ENCODE measurements at regions not wholly inside any gene's neighbourhood (a gene's known extent, or its start where the extent isn't known, plus 50 kb on each side); places are given as distances from the start of the nearest gene placed in this dataset.

DNA sequence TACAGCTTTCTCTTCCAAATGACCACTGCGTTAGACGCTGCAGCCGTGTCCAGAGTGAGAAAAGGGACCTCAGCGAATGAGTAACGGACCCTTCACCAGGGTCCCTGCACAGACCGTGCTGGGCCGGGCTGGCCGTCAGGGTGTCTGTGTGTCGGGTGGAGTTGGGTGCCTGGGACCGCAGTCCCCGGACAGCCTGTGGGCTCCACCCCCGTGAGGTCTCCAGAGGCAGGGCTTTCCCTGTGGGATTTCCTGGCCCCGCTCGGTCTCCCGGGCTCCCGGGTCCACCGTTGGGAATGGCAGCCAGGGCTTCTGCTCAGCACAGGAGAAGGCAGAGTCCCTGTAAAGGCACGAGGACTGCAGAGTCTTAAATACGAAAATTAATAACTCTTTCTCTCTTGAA is 509.7 kb downstream of the TCERG1L start (continued):
- TF ChIP-seq SMC3 (IDR thresholded peaks at IDR 0.05) = no peak

DNA sequence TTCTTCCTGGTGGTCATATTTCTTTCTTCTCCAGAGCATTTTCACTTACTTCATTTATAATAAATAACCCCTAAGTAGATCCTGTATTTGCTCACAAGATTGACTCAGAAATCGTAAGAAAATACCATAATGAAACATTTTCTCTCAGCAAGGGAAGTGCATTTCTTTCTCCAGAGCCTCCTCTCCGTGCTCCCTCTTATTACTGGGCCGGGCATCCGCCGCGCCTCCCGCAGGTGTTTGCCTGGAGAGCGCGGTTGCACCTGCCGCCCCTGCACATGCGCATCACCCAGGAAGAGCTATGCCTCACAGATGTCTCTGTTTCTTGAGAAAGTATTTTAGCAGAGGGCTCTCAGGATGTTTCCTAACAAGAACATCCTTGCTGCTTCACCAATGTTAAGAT is 509.2 kb downstream of the TCERG1L start:
- no peak for ATAC-seq

DNA sequence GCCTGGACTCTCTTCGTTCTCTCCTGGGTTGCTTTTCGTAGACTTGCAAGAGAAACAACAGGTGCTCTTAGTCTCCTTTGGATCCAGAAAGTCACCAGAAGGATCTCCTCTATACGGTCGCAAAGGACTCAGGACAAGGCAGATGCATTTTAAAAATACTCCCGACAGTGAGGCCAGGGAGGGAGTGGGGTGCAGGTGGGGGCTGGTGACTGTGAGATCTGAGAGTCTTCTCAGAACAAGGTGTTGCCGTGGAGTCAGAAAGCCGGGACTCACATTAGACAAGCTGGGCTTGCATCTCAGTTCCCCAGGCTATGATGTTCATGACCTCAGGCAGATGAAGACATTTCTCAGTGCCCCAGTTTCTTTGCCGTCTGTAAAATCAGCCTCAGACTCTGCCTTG is 507.2 kb downstream of the TCERG1L start:
- TF ChIP-seq CHD2 (IDR thresholded peaks at IDR 0.05; ENCODE audit: low read length, partially characterized antibody) (no peak), KDM5A (IDR thresholded peaks at IDR 0.05) (no peak)
- TF ChIP-seq, protein P1, sequence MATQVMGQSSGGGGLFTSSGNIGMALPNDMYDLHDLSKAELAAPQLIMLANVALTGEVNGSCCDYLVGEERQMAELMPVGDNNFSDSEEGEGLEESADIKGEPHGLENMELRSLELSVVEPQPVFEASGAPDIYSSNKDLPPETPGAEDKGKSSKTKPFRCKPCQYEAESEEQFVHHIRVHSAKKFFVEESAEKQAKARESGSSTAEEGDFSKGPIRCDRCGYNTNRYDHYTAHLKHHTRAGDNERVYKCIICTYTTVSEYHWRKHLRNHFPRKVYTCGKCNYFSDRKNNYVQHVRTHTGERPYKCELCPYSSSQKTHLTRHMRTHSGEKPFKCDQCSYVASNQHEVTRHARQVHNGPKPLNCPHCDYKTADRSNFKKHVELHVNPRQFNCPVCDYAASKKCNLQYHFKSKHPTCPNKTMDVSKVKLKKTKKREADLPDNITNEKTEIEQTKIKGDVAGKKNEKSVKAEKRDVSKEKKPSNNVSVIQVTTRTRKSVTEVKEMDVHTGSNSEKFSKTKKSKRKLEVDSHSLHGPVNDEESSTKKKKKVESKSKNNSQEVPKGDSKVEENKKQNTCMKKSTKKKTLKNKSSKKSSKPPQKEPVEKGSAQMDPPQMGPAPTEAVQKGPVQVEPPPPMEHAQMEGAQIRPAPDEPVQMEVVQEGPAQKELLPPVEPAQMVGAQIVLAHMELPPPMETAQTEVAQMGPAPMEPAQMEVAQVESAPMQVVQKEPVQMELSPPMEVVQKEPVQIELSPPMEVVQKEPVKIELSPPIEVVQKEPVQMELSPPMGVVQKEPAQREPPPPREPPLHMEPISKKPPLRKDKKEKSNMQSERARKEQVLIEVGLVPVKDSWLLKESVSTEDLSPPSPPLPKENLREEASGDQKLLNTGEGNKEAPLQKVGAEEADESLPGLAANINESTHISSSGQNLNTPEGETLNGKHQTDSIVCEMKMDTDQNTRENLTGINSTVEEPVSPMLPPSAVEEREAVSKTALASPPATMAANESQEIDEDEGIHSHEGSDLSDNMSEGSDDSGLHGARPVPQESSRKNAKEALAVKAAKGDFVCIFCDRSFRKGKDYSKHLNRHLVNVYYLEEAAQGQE (IDR thresholded peaks at IDR 0.05) = no peak
- Histone ChIP-seq H3K4me1 (no peaks in the 10 kb centered on the region), H3K4me2 (no peak overlapping the region), H3K4me3 (no peak overlapping the region), H3K9me3 (no peaks in the 10 kb centered on the region), H3K27ac (no peak overlapping the region)
- FAIRE-seq (no peak), ATAC-seq (no peak), DNase-seq (ENCODE audit: low read depth in 1 of 2, low spot score in 1 of 2) (no peak)
- CTCF ChIA-PET = no interaction called here
- 37% methylated on average over 8 of the region's 8 CpGs for WGBS (ENCODE audit: missing lambda C conversion rate)
- POLR2A ChIA-PET = no interaction called here

More for the DNA sequence above, 509.2 kb downstream of the TCERG1L start:
- 61% methylated on average over 11 of the region's 11 CpGs for WGBS (ENCODE audit: missing lambda C conversion rate)
- ChIA-PET CTCF (no interaction called here), POLR2A (no interaction called here)
- Histone ChIP-seq H3K9me3 (no peaks in the 10 kb centered on the region), H3K27ac (no peak overlapping the region), H3K4me1 (no peaks in the 10 kb centered on the region), H3K4me2 (no peak overlapping the region), H3K4me3 (no peak overlapping the region)
- TF ChIP-seq NR3C1 (IDR thresholded peaks at IDR 0.05) (no peak), MAFK (IDR thresholded peaks at IDR 0.05; ENCODE audit: partially characterized antibody) (no peak), HEYL (CRISPR knock-in tag; IDR thresholded peaks at IDR 0.05) (no peak), PHF8 (IDR thresholded peaks at IDR 0.05; ENCODE audit: borderline replicate concordance, low read depth) (no peak), HDAC2 (IDR thresholded peaks at IDR 0.05) (no peak), TFCP2L1 (CRISPR knock-in tag; IDR thresholded peaks at IDR 0.05) (no peak), EHMT2 (IDR thresholded peaks at IDR 0.05; ENCODE audit: low read depth) (no peak)
- TF ChIP-seq, protein P2, sequence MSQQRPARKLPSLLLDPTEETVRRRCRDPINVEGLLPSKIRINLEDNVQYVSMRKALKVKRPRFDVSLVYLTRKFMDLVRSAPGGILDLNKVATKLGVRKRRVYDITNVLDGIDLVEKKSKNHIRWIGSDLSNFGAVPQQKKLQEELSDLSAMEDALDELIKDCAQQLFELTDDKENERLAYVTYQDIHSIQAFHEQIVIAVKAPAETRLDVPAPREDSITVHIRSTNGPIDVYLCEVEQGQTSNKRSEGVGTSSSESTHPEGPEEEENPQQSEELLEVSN (IDR thresholded peaks at IDR 0.05; ENCODE audit: borderline replicate concordance, low read depth) = no peak
- FAIRE-seq = no peak
- no peak for DNase-seq (ENCODE audit: low read depth in 1 of 2, low spot score in 1 of 2)

DNA sequence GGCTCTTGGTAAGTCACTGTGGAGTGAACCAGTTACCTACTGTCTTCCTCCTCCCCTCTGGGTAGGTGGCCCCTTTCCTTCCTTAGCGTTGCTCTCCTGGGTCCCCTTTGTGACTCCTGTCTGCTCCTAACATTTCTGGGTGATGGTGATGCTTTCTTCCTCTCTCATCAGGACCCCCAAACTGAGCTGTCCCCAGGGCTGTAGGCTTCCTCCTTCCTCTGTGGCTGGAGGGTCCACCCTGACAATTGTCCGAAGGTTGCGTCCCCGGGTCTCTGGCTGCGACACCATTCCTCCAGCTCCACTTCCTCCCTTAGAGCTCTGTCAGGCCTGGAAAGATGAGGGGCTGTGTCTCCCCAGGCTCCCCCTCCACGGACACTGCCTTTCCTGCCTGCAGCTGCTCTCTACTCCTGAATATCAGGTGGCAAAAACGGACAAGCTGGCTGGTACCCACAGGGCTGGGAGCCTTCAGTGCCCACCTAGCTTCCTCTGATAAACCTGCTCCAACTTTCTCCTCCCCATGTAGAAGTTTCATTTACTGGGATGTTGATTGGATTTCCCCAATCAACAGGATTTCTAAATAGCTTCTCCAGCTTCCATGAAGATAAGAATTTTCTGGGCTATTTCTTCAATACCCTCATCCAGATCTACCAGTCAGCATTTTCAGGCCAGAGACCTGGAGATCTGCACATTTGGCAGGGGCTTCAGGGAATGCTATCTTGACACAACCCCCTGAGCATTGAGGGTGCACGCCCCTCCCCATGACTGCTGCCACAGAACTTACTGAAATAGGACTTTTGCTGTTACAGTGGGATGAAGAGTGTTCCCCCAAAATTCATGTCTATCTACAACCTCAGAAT is 506.5 kb downstream of the TCERG1L start:
- DNase-seq (ENCODE audit: low read depth in 1 of 2, low spot score in 1 of 2) (no peak), ATAC-seq (no peak), FAIRE-seq (no peak)
- WGBS (ENCODE audit: missing lambda C conversion rate) = 19% methylated on average over 8 of the region's 8 CpGs
- no peak overlapping the region for H3K4me3 ChIP-seq
- H3K4me2 ChIP-seq = no peak overlapping the region
- H3K27ac ChIP-seq = no peak overlapping the region
- TF ChIP-seq MAFK (IDR thresholded peaks at IDR 0.05; ENCODE audit: partially characterized antibody) (peak; percentile 19), HOXA7 (CRISPR knock-in tag; IDR thresholded peaks at IDR 0.05) (no peak)
- H3K4me1 ChIP-seq = no peaks in the 10 kb centered on the region
- ChIA-PET POLR2A (no interaction called here), CTCF (no interaction called here)
- H3K9me3 ChIP-seq = no peaks in the 10 kb centered on the region

DNA sequence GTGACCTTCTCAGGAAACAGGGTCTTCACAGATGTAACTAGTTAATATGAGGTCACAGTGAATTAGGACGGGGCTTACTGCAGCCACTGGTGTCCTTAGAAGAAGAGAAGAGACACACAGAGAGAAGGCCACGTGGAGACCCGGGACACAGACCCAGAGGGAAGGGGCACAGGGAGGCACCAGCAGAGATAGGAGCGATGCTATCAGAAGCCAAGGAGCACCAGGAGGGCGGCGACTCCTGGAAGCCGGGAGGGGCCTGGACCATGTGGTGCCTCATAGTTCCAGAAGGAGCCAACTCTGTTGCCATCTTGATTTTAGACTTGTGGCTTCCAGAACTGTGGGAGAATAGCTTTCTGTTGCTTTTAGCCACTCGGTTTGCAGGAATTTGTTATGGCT is 505.9 kb downstream of the TCERG1L start:
- ChIA-PET CTCF (no interaction called here), POLR2A (no interaction called here)
- Histone ChIP-seq H3K27ac (no peak overlapping the region), H3K4me2 (no peak overlapping the region), H3K9me3 (no peaks in the 10 kb centered on the region), H3K4me1 (no peaks in the 10 kb centered on the region), H3K4me3 (no peak overlapping the region)
- 9% methylated on average over 8 of the region's 8 CpGs for WGBS (ENCODE audit: missing lambda C conversion rate)
- DNase-seq (ENCODE audit: low read depth in 1 of 2, low spot score in 1 of 2) (no peak), FAIRE-seq (no peak), ATAC-seq (no peak)
- TF ChIP-seq RFX5 (IDR thresholded peaks at IDR 0.05) = no peak
- no peak for TF ChIP-seq EP300 (IDR thresholded peaks at IDR 0.05)
- TF ChIP-seq ZFP36 (IDR thresholded peaks at IDR 0.05; ENCODE audit: borderline replicate concordance, partially characterized antibody) = no peak
- no peak for TF ChIP-seq MAFK (IDR thresholded peaks at IDR 0.05; ENCODE audit: partially characterized antibody)
- TF ChIP-seq RNF2 (IDR thresholded peaks at IDR 0.05; ENCODE audit: borderline replicate concordance, low read depth) = no peak
- TF ChIP-seq NPAS2 (CRISPR knock-in tag; IDR thresholded peaks at IDR 0.05; ENCODE audit: borderline replicate concordance) = no peak
- TF ChIP-seq, protein P3, sequence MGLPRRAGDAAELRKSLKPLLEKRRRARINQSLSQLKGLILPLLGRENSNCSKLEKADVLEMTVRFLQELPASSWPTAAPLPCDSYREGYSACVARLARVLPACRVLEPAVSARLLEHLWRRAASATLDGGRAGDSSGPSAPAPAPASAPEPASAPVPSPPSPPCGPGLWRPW (IDR thresholded peaks at IDR 0.05) = no peak
- TF ChIP-seq KDM5A (IDR thresholded peaks at IDR 0.05) = no peak
- no peak for TF ChIP-seq EHF (CRISPR knock-in tag; IDR thresholded peaks at IDR 0.05)
- TF ChIP-seq, protein P2 (IDR thresholded peaks at IDR 0.05; ENCODE audit: borderline replicate concordance, low read depth) = no peak
- no peak for TF ChIP-seq RCOR1 (IDR thresholded peaks at IDR 0.05; ENCODE audit: low read depth, low read length)
- TF ChIP-seq, protein P4, sequence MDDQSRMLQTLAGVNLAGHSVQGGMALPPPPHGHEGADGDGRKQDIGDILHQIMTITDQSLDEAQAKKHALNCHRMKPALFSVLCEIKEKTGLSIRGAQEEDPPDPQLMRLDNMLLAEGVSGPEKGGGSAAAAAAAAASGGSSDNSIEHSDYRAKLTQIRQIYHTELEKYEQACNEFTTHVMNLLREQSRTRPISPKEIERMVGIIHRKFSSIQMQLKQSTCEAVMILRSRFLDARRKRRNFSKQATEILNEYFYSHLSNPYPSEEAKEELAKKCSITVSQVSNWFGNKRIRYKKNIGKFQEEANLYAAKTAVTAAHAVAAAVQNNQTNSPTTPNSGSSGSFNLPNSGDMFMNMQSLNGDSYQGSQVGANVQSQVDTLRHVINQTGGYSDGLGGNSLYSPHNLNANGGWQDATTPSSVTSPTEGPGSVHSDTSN (IDR thresholded peaks at IDR 0.05) = no peak

Data from A549 (cell line).